HTR-8/SVneo (cell line): ENCODE measurements at regions not wholly inside any gene's neighbourhood (a gene's known extent, or its start where the extent isn't known, plus 50 kb on each side); places are given as distances from the start of the nearest gene placed in this dataset.

Experiments
- DNase-seq: peaks from one replicate; pipeline ENCODE4 v3.0.0; 2011; ENCODE audit warnings: low spot score, mixed read lengths; ENCODE audit not compliant: insufficient read length
- FAIRE-seq: peaks from 2 replicates; lab custom pipeline; 2011; peaks lifted over from hg19 to GRCh38; lab: Jason Lieb, UNC

DNA sequence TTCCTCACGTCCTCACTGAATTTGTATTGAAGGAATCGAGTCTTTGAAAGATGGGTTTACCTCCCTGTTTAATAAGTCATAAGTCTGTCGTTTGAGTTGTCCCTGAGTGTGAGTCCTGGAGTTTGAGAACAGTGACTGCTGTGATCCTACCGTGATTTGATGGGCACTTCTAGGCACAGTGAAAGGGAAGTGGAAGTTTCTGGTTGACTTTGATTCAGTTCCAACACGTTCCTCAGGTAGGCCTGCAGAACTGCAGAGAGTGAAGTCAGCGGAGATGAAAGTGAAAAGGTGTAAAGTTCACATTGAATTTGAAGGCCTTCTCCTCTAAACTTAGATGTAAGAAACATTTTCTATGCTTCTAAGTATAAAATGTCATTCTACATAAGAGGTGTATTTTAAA, 52.9 kb upstream of the ACKR3 start:
- DNase-seq (no peak), FAIRE-seq (no peak)

DNA sequence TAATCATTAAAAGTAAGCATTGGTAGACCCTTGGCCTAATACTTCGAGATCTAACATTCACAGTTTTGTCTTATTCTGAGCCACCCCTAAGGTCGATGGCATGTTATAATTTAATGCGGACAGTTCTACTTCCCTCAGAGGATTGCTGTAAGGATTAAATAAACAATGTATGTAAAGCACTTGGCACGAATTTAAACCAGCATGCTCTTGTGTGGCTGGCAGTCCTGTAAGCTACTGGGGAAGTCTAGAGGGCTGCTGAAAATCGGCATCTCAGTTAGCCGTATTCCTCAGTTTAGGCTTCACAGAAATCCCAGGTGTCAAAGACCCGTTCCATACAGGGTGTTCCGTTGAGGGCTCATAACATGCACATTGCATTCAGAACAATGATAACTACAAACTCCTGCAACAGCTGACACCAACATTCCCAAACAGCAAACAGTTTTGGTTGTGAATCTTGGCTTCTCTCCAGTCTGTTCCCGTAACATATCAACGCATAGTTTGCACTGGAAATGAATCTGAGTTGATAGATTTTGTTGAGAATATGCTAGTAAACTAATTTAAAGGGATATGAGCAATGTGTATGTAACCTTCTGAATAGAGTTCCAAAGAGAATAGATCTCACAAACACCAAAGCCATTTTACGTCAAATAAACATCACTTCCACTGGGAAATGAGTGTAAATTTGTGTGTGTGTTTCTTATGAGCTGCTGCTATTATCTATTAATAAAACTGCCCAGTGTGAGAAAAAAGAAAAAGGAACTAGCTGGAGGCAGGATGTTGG, 52.2 kb upstream of the ACKR3 start:
- DNase-seq (no peak), FAIRE-seq (no peak)
